IMR-90 (cell line): ENCODE measurements at regions not wholly inside any gene's neighbourhood (a gene's known extent, or its start where the extent isn't known, plus 50 kb on each side); places are given as distances from the start of the nearest gene placed in this dataset.

Source experiments
- ATAC-seq: fragments of 200-7000 bp; cut with Tn5 transposase; 2 replicates; pipeline ENCODE4 v1.9.1; 2020; ENCODE audit warnings: low read depth, mild to moderate bottlenecking, moderate library complexity
- BruUV-seq: library from RNA; stranded (reverse); fragments of 400-500 nt; replicated peaks from 2 replicates; lab custom pipeline; 2021; lab: Mats Ljungman, UMichigan
- CTCF ChIA-PET: fragments of 300-600 bp; formaldehyde crosslinking; extraction: SDS; loops from one replicate; lab custom pipeline; 2021; ENCODE audit warnings: antibody characterized with exemption; lab: Yijun Ruan, JAX
- POLR2A ChIA-PET: fragments of 300-600 bp; sonication (Branson Sonifier 250); formaldehyde crosslinking; loops from one replicate; lab custom pipeline; 2022; ENCODE audit warnings: antibody characterized with exemption; ENCODE audit not compliant: unreplicated experiment; lab: Charles Lee
- DNase-seq: peaks from one replicate; pipeline ENCODE4 v3.0.0; 2013
- H2AFZ ChIP-seq: replicated peaks from 2 replicates; pipeline ENCODE3; 2013; ENCODE audit warnings: low read length, mild to moderate bottlenecking; ENCODE audit not compliant: poor library complexity
- H2AK5ac ChIP-seq: 2 replicates; pipeline ENCODE4 v1.6.1; 2013; ENCODE audit warnings: low read depth, low read length, inconsistent platforms
- H2AK9ac ChIP-seq: replicated peaks from 2 replicates; pipeline ENCODE3; 2013; ENCODE audit warnings: mild to moderate bottlenecking, low read depth, low read length, moderate library complexity; ENCODE audit not compliant: poor library complexity
- H2BK120ac ChIP-seq: 2 replicates; pipeline ENCODE4 v1.6.1; 2013; ENCODE audit warnings: low read depth, low read length, inconsistent platforms
- H2BK15ac ChIP-seq: 3 replicates; pipeline ENCODE4 v1.6.1; 2013; ENCODE audit warnings: low read depth, low read length, inconsistent platforms
- H2BK20ac ChIP-seq: 2 replicates; pipeline ENCODE4 v1.6.1; 2013; ENCODE audit warnings: low read depth, mild to moderate bottlenecking, inconsistent platforms, low read length, moderate library complexity
- H2BK5ac ChIP-seq: 2 replicates; pipeline ENCODE4 v1.6.1; 2013; ENCODE audit warnings: mild to moderate bottlenecking, low read depth, low read length, inconsistent platforms; ENCODE audit not compliant: poor library complexity, severe bottlenecking
- H3K14ac ChIP-seq: replicated peaks from 2 replicates; pipeline ENCODE4 v1.6.1; 2013; ENCODE audit warnings: low read depth, low read length, inconsistent platforms
- H3K18ac ChIP-seq: 2 replicates; pipeline ENCODE4 v1.6.1; 2013; ENCODE audit warnings: low read depth, low read length, control low read depth
- H3K23ac ChIP-seq: 2 replicates; pipeline ENCODE4 v1.6.1; 2013; ENCODE audit warnings: low read depth, low read length, inconsistent platforms
- H3K27ac ChIP-seq: 2 replicates; pipeline ENCODE4 v1.5.1; 2013; ENCODE audit warnings: mild to moderate bottlenecking, control low read depth, low read length; ENCODE audit not compliant: insufficient read depth
- H3K27me3 ChIP-seq: 2 replicates; pipeline ENCODE4 v1.6.1; 2013; ENCODE audit warnings: low read length; ENCODE audit not compliant: control insufficient read depth, insufficient read depth
- H3K36me3 ChIP-seq: 2 replicates; pipeline ENCODE4 v1.6.1; 2013; ENCODE audit warnings: low read length, mixed read lengths; ENCODE audit not compliant: control insufficient read depth, insufficient read depth
- H3K4ac ChIP-seq: 2 replicates; pipeline ENCODE4 v1.6.1; 2013; ENCODE audit warnings: low read depth, low read length, inconsistent platforms
- H3K4me1 ChIP-seq: 2 replicates; pipeline ENCODE4 v1.6.1; 2013; ENCODE audit warnings: low read length, mixed read lengths; ENCODE audit not compliant: control insufficient read depth, insufficient read depth
- H3K4me2 ChIP-seq: 2 replicates; pipeline ENCODE4 v1.6.1; 2013; ENCODE audit warnings: low read depth, mild to moderate bottlenecking, control low read depth, low read length, moderate library complexity
- H3K4me3 ChIP-seq: 2 replicates; pipeline ENCODE4 v1.5.1; 2013; ENCODE audit warnings: low read depth, mild to moderate bottlenecking, control low read depth, low read length, moderate library complexity; ENCODE audit not compliant: insufficient read depth
- H3K56ac ChIP-seq: 2 replicates; pipeline ENCODE4 v1.6.1; 2013; ENCODE audit warnings: low read length, inconsistent platforms; ENCODE audit not compliant: insufficient read depth; ENCODE audit errors: extremely low read depth
- H3K79me1 ChIP-seq, 2 experiments: 2 replicates each; pipeline ENCODE4 v1.6.1; 2013; ENCODE audit warnings: low read length in 2 of 2, inconsistent platforms in 1 of 2, low read depth in 1 of 2
- H3K9ac ChIP-seq: 2 replicates; pipeline ENCODE4 v1.6.1; 2013; ENCODE audit warnings: low read depth, low read length, control low read depth
- H3K9me1 ChIP-seq: 2 replicates; pipeline ENCODE4 v1.6.1; 2013; ENCODE audit warnings: low read length, inconsistent platforms; ENCODE audit not compliant: insufficient read depth
- H3K9me3 ChIP-seq: 2 replicates; pipeline ENCODE4 v1.6.1; 2013; ENCODE audit warnings: low read length; ENCODE audit not compliant: control insufficient read depth, insufficient read depth
- H4K20me1 ChIP-seq: 2 replicates; pipeline ENCODE4 v1.6.1; 2013; ENCODE audit warnings: low read length, inconsistent platforms; ENCODE audit not compliant: insufficient read depth
- H4K5ac ChIP-seq: 2 replicates; pipeline ENCODE4 v1.6.1; 2013; ENCODE audit warnings: mild to moderate bottlenecking, low read depth, low read length, control low read depth
- H4K8ac ChIP-seq, 2 experiments: 2 replicates each; pipeline ENCODE4 v1.6.1; 2013; ENCODE audit warnings: low read depth in 2 of 2, low read length in 2 of 2, control low read depth in 1 of 2, inconsistent platforms in 1 of 2
- H4K91ac ChIP-seq: 2 replicates; pipeline ENCODE4 v1.6.1; 2013; ENCODE audit warnings: low read depth, low read length, inconsistent platforms; ENCODE audit not compliant: insufficient read depth
- BHLHE40 ChIP-seq: fragments of 150-350 bp; IDR thresholded peaks from 2 replicates; pipeline ENCODE4 v1.6.1; 2016; ENCODE audit warnings: mild to moderate bottlenecking, low read depth, low read length
- CEBPB ChIP-seq: IDR thresholded peaks from 2 replicates; pipeline ENCODE4 v1.6.1; 2012; ENCODE audit warnings: low read depth, low read length, improper control_type of control experiment
- CHD1 ChIP-seq: IDR thresholded peaks from 2 replicates; pipeline ENCODE4 v1.6.1; 2012; ENCODE audit warnings: low read depth, low read length, improper control_type of control experiment
- CTCF ChIP-seq: conservative IDR thresholded peaks from 2 replicates; pipeline ENCODE4 v1.5.1; 2012; ENCODE audit warnings: mild to moderate bottlenecking, low read depth, low read length, improper control_type of control experiment
- ELK1 ChIP-seq: fragments of 150-350 bp; IDR thresholded peaks from 2 replicates; pipeline ENCODE4 v1.6.1; 2016; ENCODE audit warnings: low read depth, mild to moderate bottlenecking, low read length, moderate library complexity, borderline replicate concordance
- FOS ChIP-seq: fragments of 150-350 bp; IDR thresholded peaks from 2 replicates; pipeline ENCODE4 v1.6.1; 2016; ENCODE audit warnings: low read depth, low read length
- MAFK ChIP-seq: IDR thresholded peaks from 2 replicates; pipeline ENCODE4 v1.6.1; 2012; ENCODE audit warnings: low read depth, low read length, improper control_type of control experiment
- MAZ ChIP-seq: IDR thresholded peaks from 2 replicates; pipeline ENCODE4 v1.6.1; 2012; ENCODE audit warnings: low read depth, mild to moderate bottlenecking, low read length, improper control_type of control experiment, moderate library complexity, borderline replicate concordance
- MXI1 ChIP-seq: IDR thresholded peaks from 2 replicates; pipeline ENCODE4 v1.6.1; 2012; ENCODE audit warnings: low read depth, mild to moderate bottlenecking, low read length, moderate library complexity, borderline replicate concordance
- NFE2L2 ChIP-seq: fragments of 150-350 bp; IDR thresholded peaks from 2 replicates; pipeline ENCODE4 v1.6.1; 2016; ENCODE audit warnings: low read depth, mild to moderate bottlenecking, low read length
- POLR2A ChIP-seq: IDR thresholded peaks from 2 replicates; pipeline ENCODE4 v1.6.1; 2012; ENCODE audit warnings: mild to moderate bottlenecking, low read depth, low read length
- RAD21 ChIP-seq: IDR thresholded peaks from 2 replicates; pipeline ENCODE4 v1.6.1; 2012; ENCODE audit warnings: low read length, improper control_type of control experiment
- RCOR1 ChIP-seq: IDR thresholded peaks from 2 replicates; pipeline ENCODE4 v1.6.1; 2012; ENCODE audit warnings: mild to moderate bottlenecking, low read length, improper control_type of control experiment; ENCODE audit not compliant: insufficient replicate concordance
- RFX5 ChIP-seq: IDR thresholded peaks from 2 replicates; pipeline ENCODE4 v1.8.0; 2012; ENCODE audit warnings: low read depth, mild to moderate bottlenecking, low read length, moderate library complexity
- SMC3 ChIP-seq: fragments of 150-350 bp; IDR thresholded peaks from 2 replicates; pipeline ENCODE4 v1.6.1; 2016; ENCODE audit warnings: low read depth, mild to moderate bottlenecking, antibody characterized with exemption, low read length, moderate library complexity
- USF2 ChIP-seq: fragments of 150-350 bp; IDR thresholded peaks from 2 replicates; pipeline ENCODE4 v1.6.1; 2017; ENCODE audit warnings: mild to moderate bottlenecking, antibody characterized with exemption, low read length, low read depth
- WGBS, 2 experiments: methylation state at CpG; one replicate each; pipeline versions ENCODE4 v1.1.5 to v1.1.7; 2013; ENCODE audit warnings: missing lambda C conversion rate in 2 of 2; ENCODE audit not compliant: insufficient read length in 1 of 2; ENCODE audit errors: extremely low coverage in 2 of 2; 5-methylcytosine and 5-hydroxymethylcytosine counted together
- dilution Hi-C: fragments of 300-500 bp; cut with HindIII; formaldehyde crosslinking; loops from one replicate; pipeline ENCODE4 v1.14.3; 2018; ENCODE audit warnings: low sequenced_read_pairs; ENCODE audit not compliant: unreplicated experiment
- in situ Hi-C: fragments of 300-500 bp; cut with MboI; formaldehyde crosslinking; loops from 3 replicates; pipeline ENCODE4 v1.14.3; 2019; ENCODE audit warnings: low sequenced_read_pairs, inconsistent platforms, mixed read lengths
- intact Hi-C: fragments of 100-400 bp; cut with micrococcal nuclease; formaldehyde crosslinking; loops from 2 replicates; pipeline ENCODE4 v1.10.0; 2022

GRCh38 chr3:36164400-36164799 is 215.9 kb upstream of the STAC start:
- no peak overlapping the region for H2BK20ac ChIP-seq
- no peak overlapping the region for H3K4me3 ChIP-seq
- H2BK5ac ChIP-seq = no peak overlapping the region
- H3K79me1 ChIP-seq = no peaks in the 10 kb centered on the region
- H3K23ac ChIP-seq = no peak overlapping the region
- no peak overlapping the region for H2BK15ac ChIP-seq
- no peaks in the 10 kb centered on the region for H3K9me1 ChIP-seq
- dilution Hi-C loops (no loop called here), in situ Hi-C loops (no loop called here), intact Hi-C loops (no loop called here)
- DNase-seq = no peak
- no peak overlapping the region for H3K4me2 ChIP-seq
- ChIA-PET POLR2A (no interaction called here), CTCF (no interaction called here)
- H4K20me1 ChIP-seq = no peaks in the 10 kb centered on the region
- no peak overlapping the region for H4K8ac ChIP-seq
- no peak overlapping the region for H2AFZ ChIP-seq
- H3K4me1 ChIP-seq = no peaks in the 10 kb centered on the region
- H3K27me3 ChIP-seq = no peaks in the 10 kb centered on the region
- no TSS peak for BruUV-seq
- no peak overlapping the region for H2BK120ac ChIP-seq
- no peak overlapping the region for H3K9ac ChIP-seq
- no peak overlapping the region for H3K4ac ChIP-seq
- no peak overlapping the region for H3K27ac ChIP-seq
- H2AK5ac ChIP-seq = no peak overlapping the region
- WGBS, 2 experiments = no CpG with 5 or more reads among the region's 3 CpGs
- TF ChIP-seq FOS (no peak), USF2 (no peak), RCOR1 (no peak), MAZ (no peak), NFE2L2 (no peak), CHD1 (no peak), CEBPB (no peak), CTCF (no peak), MXI1 (no peak), RAD21 (no peak), BHLHE40 (no peak), SMC3 (no peak), POLR2A (no peak), ELK1 (no peak), MAFK (no peak), RFX5 (no peak)
- H3K56ac ChIP-seq = no peak overlapping the region
- no peak overlapping the region for H3K18ac ChIP-seq
- no peak overlapping the region for H2AK9ac ChIP-seq
- H4K5ac ChIP-seq = no peak overlapping the region
- H3K36me3 ChIP-seq = no peaks in the 10 kb centered on the region
- no peak for ATAC-seq
- peaks cover 8% of the 10 kb centered on the region; the same call in 1 of the 2 replicates for H3K9me3 ChIP-seq
- no peak overlapping the region for H3K14ac ChIP-seq
- H4K91ac ChIP-seq = no peak overlapping the region
